ENCODE measurements at regions not wholly inside any gene's neighbourhood (a gene's known extent, or its start where the extent isn't known, plus 50 kb on each side); places are given as distances from the start of the nearest gene placed in this dataset.

- H3K9me3 ChIP-seq (ENCODE audit: control insufficient read depth, low read length), result no peaks in the 10 kb centered on the region
- H3K4me1 ChIP-seq, result no peaks in the 10 kb centered on the region
- TF ChIP-seq CTCF (IDR thresholded peaks at IDR 0.05), result no peak
- no peak overlapping the region for H2AFZ ChIP-seq
- no peaks in the 10 kb centered on the region for H3K79me2 ChIP-seq
- no peaks in the 10 kb centered on the region for H3K36me3 ChIP-seq (ENCODE audit: control insufficient read depth, insufficient read depth, low read length)
- no peak overlapping the region for H3K9ac ChIP-seq
- H3K4me3 ChIP-seq (ENCODE audit: low read depth, low read length), result no peak overlapping the region
- no peak overlapping the region for H3K4me2 ChIP-seq (ENCODE audit: low read length)
- H3K27me3 ChIP-seq (ENCODE audit: control insufficient read depth, insufficient read depth, low read length), result no peaks in the 10 kb centered on the region
- H3K27ac ChIP-seq, result no peak overlapping the region
Observed at GRCh38 chr12:33310471-33310870, 129.1 kb downstream of the SYT10 start.

GRCh38 chr12:33304176-33304575, 135.4 kb downstream of the SYT10 start:
- Histone ChIP-seq H3K27ac (no peak overlapping the region), H3K4me1 (no peaks in the 10 kb centered on the region), H2AFZ (no peak overlapping the region), H3K79me2 (no peaks in the 10 kb centered on the region), H3K4me2 (ENCODE audit: low read length) (no peak overlapping the region), H3K4me3 (ENCODE audit: low read depth, low read length) (no peak overlapping the region), H3K27me3 (ENCODE audit: control insufficient read depth, insufficient read depth, low read length) (no peaks in the 10 kb centered on the region), H3K9me3 (ENCODE audit: control insufficient read depth, low read length) (no peaks in the 10 kb centered on the region), H3K36me3 (ENCODE audit: control insufficient read depth, insufficient read depth, low read length) (no peaks in the 10 kb centered on the region), H3K9ac (no peak overlapping the region)
- no peak for TF ChIP-seq CTCF (IDR thresholded peaks at IDR 0.05)

- no peak for TF ChIP-seq CTCF (IDR thresholded peaks at IDR 0.05)
Observed at GRCh38 chr12:33296529-33296928, 143.1 kb downstream of the SYT10 start.

GRCh38 chr12:33290703-33291102, 148.9 kb downstream of the SYT10 start:
- Histone ChIP-seq H3K4me3 (ENCODE audit: low read depth, low read length) (no peak overlapping the region), H3K36me3 (ENCODE audit: control insufficient read depth, insufficient read depth, low read length) (no peaks in the 10 kb centered on the region)
- no peak for TF ChIP-seq CTCF (IDR thresholded peaks at IDR 0.05)

More at GRCh38 chr12:33296529-33296928, 143.1 kb downstream of the SYT10 start:
- H3K4me3 ChIP-seq (ENCODE audit: low read depth, low read length), result no peak overlapping the region
- H3K4me2 ChIP-seq (ENCODE audit: low read length), result no peak overlapping the region
- H3K27me3 ChIP-seq (ENCODE audit: control insufficient read depth, insufficient read depth, low read length), result no peaks in the 10 kb centered on the region
- no peak overlapping the region for H2AFZ ChIP-seq
- no peaks in the 10 kb centered on the region for H3K79me2 ChIP-seq
- no peaks in the 10 kb centered on the region for H3K4me1 ChIP-seq
- no peak overlapping the region for H3K9ac ChIP-seq
- H3K9me3 ChIP-seq (ENCODE audit: control insufficient read depth, low read length), result no peaks in the 10 kb centered on the region
- no peak overlapping the region for H3K27ac ChIP-seq
- H3K36me3 ChIP-seq (ENCODE audit: control insufficient read depth, insufficient read depth, low read length), result no peaks in the 10 kb centered on the region

GRCh38 chr12:33283054-33283453, 156.6 kb downstream of the SYT10 start:
- no peaks in the 10 kb centered on the region for H3K79me2 ChIP-seq
- H3K4me1 ChIP-seq, result no peaks in the 10 kb centered on the region
- no peak overlapping the region for H3K9ac ChIP-seq
- H2AFZ ChIP-seq, result no peak overlapping the region
- no peaks in the 10 kb centered on the region for H3K9me3 ChIP-seq (ENCODE audit: control insufficient read depth, low read length)
- no peaks in the 10 kb centered on the region for H3K27me3 ChIP-seq (ENCODE audit: control insufficient read depth, insufficient read depth, low read length)
- no peak for TF ChIP-seq CTCF (IDR thresholded peaks at IDR 0.05)
- H3K36me3 ChIP-seq (ENCODE audit: control insufficient read depth, insufficient read depth, low read length), result no peaks in the 10 kb centered on the region
- no peak overlapping the region for H3K27ac ChIP-seq
- no peak overlapping the region for H3K4me2 ChIP-seq (ENCODE audit: low read length)
- H3K4me3 ChIP-seq (ENCODE audit: low read depth, low read length), result no peak overlapping the region

More at GRCh38 chr12:33290703-33291102, 148.9 kb downstream of the SYT10 start:
- Histone ChIP-seq H3K27me3 (ENCODE audit: control insufficient read depth, insufficient read depth, low read length) (no peaks in the 10 kb centered on the region), H3K27ac (no peak overlapping the region), H3K79me2 (no peaks in the 10 kb centered on the region), H3K4me2 (ENCODE audit: low read length) (no peak overlapping the region), H3K9me3 (ENCODE audit: control insufficient read depth, low read length) (no peaks in the 10 kb centered on the region), H2AFZ (no peak overlapping the region), H3K9ac (no peak overlapping the region), H3K4me1 (no peaks in the 10 kb centered on the region)

Measured in parathyroid adenoma (tissue), 2 donors.